GM12878 (cell line): ENCODE measurements at regions not wholly inside any gene's neighbourhood (a gene's known extent, or its start where the extent isn't known, plus 50 kb on each side); places are given as distances from the start of the nearest gene placed in this dataset.

Source experiments
- ATAC-seq: fragments of 200-7000 bp; cut with Tn5 transposase; 3 replicates; pipeline ENCODE4 v1.9.1; 2020; ENCODE audit warnings: mild to moderate bottlenecking, moderate library complexity
- BruUV-seq: library from RNA; stranded (reverse); fragments of 400-500 nt; replicated peaks from 2 replicates; lab custom pipeline; 2021; lab: Mats Ljungman, UMichigan
- CTCF ChIA-PET: fragments of 300-600 bp; sonication (Branson Sonifier 250); formaldehyde crosslinking; extraction: SDS; loops from one replicate; lab custom pipeline; 2021; ENCODE audit warnings: inconsistent platforms; lab: Yijun Ruan, JAX
- POLR2A ChIA-PET: fragments of 350-600 bp; formaldehyde crosslinking; extraction: SDS; loops from one replicate; lab custom pipeline; 2021; ENCODE audit warnings: inconsistent platforms; lab: Charles Lee
- RAD21 ChIA-PET: fragments of 300-600 bp; sonication (Branson Sonifier 250); formaldehyde crosslinking; loops from one replicate; lab custom pipeline; 2023; ENCODE audit warnings: antibody characterized with exemption; ENCODE audit not compliant: unreplicated experiment; lab: Charles Lee
- SMC1A ChIA-PET: fragments of 300-600 bp; sonication (Branson Sonifier 250); formaldehyde crosslinking; loops from one replicate; lab custom pipeline; 2023; ENCODE audit not compliant: unreplicated experiment, uncharacterized antibody; lab: Charles Lee
- DNase-seq: peaks from one replicate; pipeline ENCODE4 v3.0.0-alpha.2; 2011; ENCODE audit warnings: low read depth, low spot score
- FAIRE-seq: peaks from 3 replicates; lab custom pipeline; 2011; peaks lifted over from hg19 to GRCh38; lab: Jason Lieb, UNC
- H2AFZ ChIP-seq: 2 replicates; pipeline ENCODE4 v1.6.0; 2011; ENCODE audit warnings: low read depth, low read length, control low read depth; ENCODE audit not compliant: control insufficient read depth
- H3K27ac ChIP-seq: 2 replicates; pipeline ENCODE4 v1.5.1; 2011; ENCODE audit warnings: control low read depth; ENCODE audit not compliant: control insufficient read depth, insufficient read depth
- H3K27me3 ChIP-seq, 2 experiments: replicated peaks in 1 of 2; 2 replicates each; pipeline versions ENCODE4 v1.6.0 to v1.6.1; 2011; ENCODE audit warnings: low read length in 1 of 2; ENCODE audit not compliant: control insufficient read depth in 2 of 2, insufficient read depth in 2 of 2
- H3K36me3 ChIP-seq, 2 experiments: 2 replicates each; pipeline ENCODE4 v1.5.1; 2011; ENCODE audit warnings: low read length in 1 of 2; ENCODE audit not compliant: control insufficient read depth in 2 of 2, insufficient read depth in 2 of 2
- H3K4me1 ChIP-seq: 2 replicates; pipeline ENCODE4 v1.6.1; 2011; ENCODE audit warnings: mild to moderate bottlenecking, low read length, moderate library complexity, mixed read lengths; ENCODE audit not compliant: control insufficient read depth, insufficient read depth
- H3K4me2 ChIP-seq: 2 replicates; pipeline ENCODE4 v1.6.0; 2011; ENCODE audit warnings: control low read depth; ENCODE audit not compliant: control insufficient read depth, insufficient read depth
- H3K4me3 ChIP-seq: fragments of 200-600 bp; sonication (generic); 2 replicates; pipeline ENCODE4 v1.5.1; 2016
- H3K79me2 ChIP-seq: 2 replicates; pipeline ENCODE4 v1.6.0; 2011; ENCODE audit warnings: low read length; ENCODE audit not compliant: control insufficient read depth, insufficient read depth
- H3K9ac ChIP-seq: 2 replicates; pipeline ENCODE4 v1.8.0; 2011; ENCODE audit warnings: low read length, control low read depth, mixed read lengths; ENCODE audit not compliant: control insufficient read depth, insufficient read depth
- H3K9me3 ChIP-seq: replicated peaks from 3 replicates; pipeline ENCODE4 v1.5.1; 2011; ENCODE audit warnings: mild to moderate bottlenecking, low read length; ENCODE audit not compliant: control insufficient read depth, insufficient read depth
- H4K20me1 ChIP-seq: 2 replicates; pipeline ENCODE4 v1.6.0; 2011; ENCODE audit not compliant: control insufficient read depth, insufficient read depth
- ASH2L ChIP-seq: fragments of 300-600, 200-600 bp; sonication (generic); IDR thresholded peaks from 2 replicates; pipeline ENCODE4 v1.6.1; 2017; ENCODE audit warnings: low read depth, mild to moderate bottlenecking, borderline replicate concordance
- CREB1 ChIP-seq: IDR thresholded peaks from 2 replicates; pipeline ENCODE4 v1.6.1; 2012; ENCODE audit warnings: low read depth, mild to moderate bottlenecking, inconsistent platforms
- FOS ChIP-seq: IDR thresholded peaks from 3 replicates; pipeline ENCODE4 v1.6.1; 2011; ENCODE audit warnings: borderline replicate concordance; ENCODE audit not compliant: insufficient read length; ENCODE audit errors: extremely low read depth
- HCFC1 ChIP-seq: fragments of 150-350 bp; IDR thresholded peaks from 2 replicates; pipeline ENCODE4 v1.6.1; 2014; ENCODE audit warnings: low read length
- IRF3 ChIP-seq: fragments of 450-650 bp; IDR thresholded peaks from 2 replicates; pipeline ENCODE4 v1.6.1; 2014; ENCODE audit warnings: mild to moderate bottlenecking
- MYB ChIP-seq: fragments of 150-350 bp; IDR thresholded peaks from 2 replicates; pipeline ENCODE4 v1.6.1; 2014; ENCODE audit warnings: mild to moderate bottlenecking, low read depth, low read length, borderline replicate concordance
- POLR2A ChIP-seq: IDR thresholded peaks from 2 replicates; pipeline ENCODE4 v1.6.1; 2011; ENCODE audit warnings: low read depth, mild to moderate bottlenecking, low read length
- POLR2AphosphoS2 ChIP-seq: IDR thresholded peaks from 2 replicates; pipeline ENCODE4 v1.6.1; 2011; ENCODE audit warnings: low read depth, mild to moderate bottlenecking, low read length, improper control_type of control experiment, moderate library complexity
- RELA ChIP-seq: fragments of 450-650 bp; IDR thresholded peaks from 2 replicates; pipeline ENCODE4 v1.8.0; 2014; ENCODE audit warnings: borderline replicate concordance; ENCODE audit not compliant: partially characterized antibody
- RFX5 ChIP-seq: IDR thresholded peaks from 2 replicates; pipeline ENCODE4 v1.6.1; 2011; ENCODE audit warnings: low read depth, low read length, improper control_type of control experiment
- SMAD1 ChIP-seq: fragments of 450-650 bp; IDR thresholded peaks from 2 replicates; pipeline ENCODE4 v1.6.1; 2018; ENCODE audit warnings: mild to moderate bottlenecking, low read depth; ENCODE audit not compliant: partially characterized antibody
- SMARCA5 ChIP-seq: fragments of 450-650 bp; IDR thresholded peaks from 2 replicates; pipeline ENCODE4 v1.6.1; 2017; ENCODE audit warnings: mild to moderate bottlenecking
- SUPT20H ChIP-seq: IDR thresholded peaks from 2 replicates; pipeline ENCODE4 v1.6.1; 2011; ENCODE audit warnings: low read depth, mild to moderate bottlenecking, low read length, moderate library complexity, borderline replicate concordance; ENCODE audit not compliant: control insufficient read depth
- ZBTB40 ChIP-seq: fragments of 450-650 bp; IDR thresholded peaks from 2 replicates; pipeline ENCODE4 v1.6.1; 2016; ENCODE audit warnings: mild to moderate bottlenecking, moderate library complexity, borderline replicate concordance
- WGBS: methylation state at CpG from one replicate; pipeline ENCODE4 v1.1.6; 2016; ENCODE audit warnings: low lambda C conversion rate; ENCODE audit not compliant: insufficient replicate concordance, insufficient coverage; ENCODE audit errors: missing lambda C conversion rate; 5-methylcytosine and 5-hydroxymethylcytosine counted together
- in situ Hi-C: fragments of 300-500 bp; cut with MboI; formaldehyde crosslinking; loops from 9 replicates; pipeline ENCODE4 v1.14.3; 2018; ENCODE audit warnings: mixed read lengths
- intact Hi-C: fragments of 100-400 bp; cut with micrococcal nuclease; formaldehyde crosslinking; loops from one replicate; pipeline ENCODE4 v1.14.2; 2022; ENCODE audit not compliant: unreplicated experiment
- TF ChIP-seq, protein P1 (sequence below): fragments of 150-350 bp; IDR thresholded peaks from 2 replicates; pipeline ENCODE4 v1.6.1; 2016; ENCODE audit warnings: low read depth, low read length
- TF ChIP-seq, protein P2 (sequence below): IDR thresholded peaks from 2 replicates; pipeline ENCODE4 v1.6.1; 2012; ENCODE audit warnings: low read depth, low read length, improper control_type of control experiment

DNA sequence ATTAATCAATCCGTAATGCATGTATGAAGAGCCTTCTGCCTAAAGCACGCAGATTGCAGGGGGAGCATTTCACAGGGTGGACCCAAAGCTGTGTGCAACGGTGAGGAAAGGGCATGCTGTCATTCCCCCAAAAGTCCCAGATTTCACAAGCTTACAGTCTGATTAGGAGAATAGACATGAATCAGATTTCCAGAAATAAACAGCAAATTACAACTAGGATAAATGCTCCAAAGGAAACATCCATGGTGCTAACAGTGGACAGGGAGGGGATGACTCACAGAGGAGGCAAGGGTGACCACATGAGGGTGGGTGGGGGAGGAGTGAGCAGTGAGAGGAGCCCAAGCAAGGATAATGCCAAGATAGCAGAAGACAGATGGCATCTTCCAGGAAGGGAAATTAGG lies 258.4 kb upstream of the TAS2R1 start:
- ChIA-PET POLR2A (no interaction called here), RAD21 (no interaction called here), SMC1A (no interaction called here), CTCF (interaction anchor here (0.6 kb wide), 1 partner anchor 31 kb away, joined by 3 read pairs; no protein-coding TSS in a partner anchor)
- Histone ChIP-seq H3K36me3 (no peaks in the 10 kb centered on the region), H2AFZ (no peak overlapping the region), H3K4me3 (no peak overlapping the region), H3K79me2 (no peaks in the 10 kb centered on the region), H3K4me2 (no peak overlapping the region), H4K20me1 (no peaks in the 10 kb centered on the region), H3K27ac (no peak overlapping the region), H3K27me3 (no peaks in the 10 kb centered on the region), H3K4me1 (no peaks in the 10 kb centered on the region), H3K9ac (no peak overlapping the region), H3K9me3 (no peaks in the 10 kb centered on the region)
- ATAC-seq (no peak), DNase-seq (no peak), FAIRE-seq (no peak)
- 10% methylated on average over 3 of the region's 3 CpGs for WGBS
- no TSS peak for BruUV-seq
- in situ Hi-C loops = no loop called here
- intact Hi-C loops = no loop called here
- TF ChIP-seq SUPT20H = no peak
- no peak for TF ChIP-seq SMARCA5
- TF ChIP-seq CREB1 = no peak
- no peak for TF ChIP-seq ASH2L
- TF ChIP-seq HCFC1 = no peak
- TF ChIP-seq, protein P1, sequence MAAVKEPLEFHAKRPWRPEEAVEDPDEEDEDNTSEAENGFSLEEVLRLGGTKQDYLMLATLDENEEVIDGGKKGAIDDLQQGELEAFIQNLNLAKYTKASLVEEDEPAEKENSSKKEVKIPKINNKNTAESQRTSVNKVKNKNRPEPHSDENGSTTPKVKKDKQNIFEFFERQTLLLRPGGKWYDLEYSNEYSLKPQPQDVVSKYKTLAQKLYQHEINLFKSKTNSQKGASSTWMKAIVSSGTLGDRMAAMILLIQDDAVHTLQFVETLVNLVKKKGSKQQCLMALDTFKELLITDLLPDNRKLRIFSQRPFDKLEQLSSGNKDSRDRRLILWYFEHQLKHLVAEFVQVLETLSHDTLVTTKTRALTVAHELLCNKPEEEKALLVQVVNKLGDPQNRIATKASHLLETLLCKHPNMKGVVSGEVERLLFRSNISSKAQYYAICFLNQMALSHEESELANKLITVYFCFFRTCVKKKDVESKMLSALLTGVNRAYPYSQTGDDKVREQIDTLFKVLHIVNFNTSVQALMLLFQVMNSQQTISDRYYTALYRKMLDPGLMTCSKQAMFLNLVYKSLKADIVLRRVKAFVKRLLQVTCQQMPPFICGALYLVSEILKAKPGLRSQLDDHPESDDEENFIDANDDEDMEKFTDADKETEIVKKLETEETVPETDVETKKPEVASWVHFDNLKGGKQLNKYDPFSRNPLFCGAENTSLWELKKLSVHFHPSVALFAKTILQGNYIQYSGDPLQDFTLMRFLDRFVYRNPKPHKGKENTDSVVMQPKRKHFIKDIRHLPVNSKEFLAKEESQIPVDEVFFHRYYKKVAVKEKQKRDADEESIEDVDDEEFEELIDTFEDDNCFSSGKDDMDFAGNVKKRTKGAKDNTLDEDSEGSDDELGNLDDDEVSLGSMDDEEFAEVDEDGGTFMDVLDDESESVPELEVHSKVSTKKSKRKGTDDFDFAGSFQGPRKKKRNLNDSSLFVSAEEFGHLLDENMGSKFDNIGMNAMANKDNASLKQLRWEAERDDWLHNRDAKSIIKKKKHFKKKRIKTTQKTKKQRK = no peak
- TF ChIP-seq POLR2AphosphoS2 = no peak
- TF ChIP-seq ZBTB40 = no peak
- TF ChIP-seq POLR2A = no peak
- no peak for TF ChIP-seq RELA
- no peak for TF ChIP-seq SMAD1
- no peak for TF ChIP-seq FOS
- TF ChIP-seq MYB = no peak
- TF ChIP-seq, protein P2, sequence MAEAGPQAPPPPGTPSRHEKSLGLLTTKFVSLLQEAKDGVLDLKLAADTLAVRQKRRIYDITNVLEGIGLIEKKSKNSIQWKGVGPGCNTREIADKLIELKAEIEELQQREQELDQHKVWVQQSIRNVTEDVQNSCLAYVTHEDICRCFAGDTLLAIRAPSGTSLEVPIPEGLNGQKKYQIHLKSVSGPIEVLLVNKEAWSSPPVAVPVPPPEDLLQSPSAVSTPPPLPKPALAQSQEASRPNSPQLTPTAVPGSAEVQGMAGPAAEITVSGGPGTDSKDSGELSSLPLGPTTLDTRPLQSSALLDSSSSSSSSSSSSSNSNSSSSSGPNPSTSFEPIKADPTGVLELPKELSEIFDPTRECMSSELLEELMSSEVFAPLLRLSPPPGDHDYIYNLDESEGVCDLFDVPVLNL = no peak
- no peak for TF ChIP-seq RFX5
- no peak for TF ChIP-seq IRF3
